ENCODE measurements at regions not wholly inside any gene's neighbourhood (a gene's known extent, or its start where the extent isn't known, plus 50 kb on each side); places are given as distances from the start of the nearest gene placed in this dataset.

DNA sequence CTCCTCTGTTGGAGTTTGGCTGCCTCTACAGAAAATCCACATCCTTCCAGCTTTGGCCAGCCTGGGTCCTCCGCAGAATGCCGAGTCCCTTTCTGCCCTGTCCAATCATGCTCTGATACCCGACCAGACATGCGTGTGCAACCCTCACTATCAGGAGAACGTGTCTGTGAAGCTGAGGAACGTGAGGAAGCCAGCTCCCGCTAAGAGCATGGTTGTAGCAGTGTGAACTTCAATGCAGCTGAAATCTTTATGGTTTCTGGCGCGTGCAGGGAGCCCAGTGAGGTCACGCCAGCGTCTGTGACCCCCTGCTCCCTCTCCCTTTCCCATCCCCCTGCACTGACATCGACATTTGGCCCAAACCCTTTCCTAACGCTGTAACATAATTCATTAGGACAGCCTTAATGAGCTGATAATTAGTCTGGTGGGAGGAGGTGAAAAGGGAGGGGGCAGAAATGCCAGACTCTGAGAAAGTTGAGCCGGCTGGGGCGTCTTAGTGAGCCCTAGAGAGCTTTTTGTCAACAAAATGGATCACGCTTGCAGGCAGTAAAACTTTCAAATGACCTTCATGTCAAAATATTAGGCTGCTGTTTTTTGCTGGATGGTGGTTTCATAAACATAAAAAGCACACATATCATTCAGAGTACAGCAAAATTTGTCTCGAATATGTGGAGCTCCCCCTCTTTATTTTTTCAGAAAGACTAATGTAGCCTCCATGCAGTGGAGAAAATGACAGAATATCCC is 423.3 kb downstream of the QKI start:
- in situ Hi-C loops (cut with MboI): no loop called here
- Histone ChIP-seq H3K9ac (no peak overlapping the region), H3K9me2 (ENCODE audit: insufficient read depth) (no peaks in the 10 kb centered on the region), H3K4me1 (ENCODE audit: insufficient read depth) (no peaks in the 10 kb centered on the region), H3K79me2 (ENCODE audit: insufficient read depth) (no peaks in the 10 kb centered on the region), H3K27ac (no peak overlapping the region), H3K27me3 (replicated peaks; ENCODE audit: insufficient read depth) (no peaks in the 10 kb centered on the region), H3K4me2 (ENCODE audit: unreplicated experiment) (no peak overlapping the region), H3K4me3 (no peak overlapping the region), H3K9me3 (ENCODE audit: low read depth) (no peaks in the 10 kb centered on the region), H3K36me3 (ENCODE audit: low read depth) (no peaks in the 10 kb centered on the region), H4K20me1 (ENCODE audit: insufficient read depth) (no peaks in the 10 kb centered on the region), H3F3A (ENCODE audit: insufficient read depth) (no peaks in the 10 kb centered on the region), H2AFZ (no peak overlapping the region)
- peak; percentile 12 for DNase-seq
- WGBS, 2 experiments (ENCODE audit: low coverage in 1 of 2, low lambda C conversion rate in 2 of 2, missing lambda C conversion rate in 2 of 2): 3% methylated on average over 17 of the region's 17 CpGs
- TF ChIP-seq EZH2phosphoT487 (IDR thresholded peaks at IDR 0.05; ENCODE audit: insufficient read depth, low read depth) (no peak), EZH2 (IDR thresholded peaks at IDR 0.05; ENCODE audit: insufficient read depth, poor library complexity, severe bottlenecking) (no peak)

DNA sequence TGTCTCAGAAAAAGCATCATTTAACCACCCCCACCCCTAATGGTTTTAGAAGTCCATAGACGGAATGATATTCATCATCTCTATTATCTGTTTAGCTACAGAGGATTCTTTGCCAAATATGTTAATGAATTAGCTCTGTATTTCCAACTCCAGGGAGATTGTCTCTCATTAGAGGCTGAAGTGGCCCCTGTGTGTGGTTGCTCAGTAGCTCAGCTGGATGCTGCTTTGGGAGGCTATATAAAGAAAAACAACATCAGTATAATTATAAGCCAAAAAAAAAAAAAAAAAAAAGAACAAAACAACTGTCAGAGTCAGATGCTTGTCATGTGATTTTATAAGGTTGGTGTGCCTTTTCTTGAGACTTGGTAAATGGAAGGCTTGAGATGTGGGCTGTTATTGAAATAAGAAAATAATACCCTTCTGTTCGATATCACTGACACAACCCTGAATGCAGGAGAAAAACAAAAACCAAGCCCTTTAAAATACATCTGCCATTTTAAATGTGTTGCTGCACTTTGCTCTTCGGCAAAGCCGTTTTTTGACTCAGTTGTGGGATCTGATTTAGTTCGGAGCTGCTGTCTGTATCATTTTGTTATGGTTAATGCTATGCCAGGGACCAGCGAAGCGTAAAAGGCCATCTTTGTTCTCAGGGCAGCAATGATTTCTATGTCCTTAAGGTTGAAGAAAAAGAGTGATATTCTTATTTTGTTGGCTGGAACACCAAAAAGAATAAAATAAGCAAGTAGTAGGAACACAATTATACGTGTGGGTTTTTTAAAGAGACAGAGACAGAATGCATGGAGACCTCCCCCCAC is 422.6 kb downstream of the QKI start:
- WGBS, 2 experiments (ENCODE audit: low coverage in 1 of 2, low lambda C conversion rate in 2 of 2, missing lambda C conversion rate in 2 of 2): 53 to 60% methylated on average over 8 of the region's 8 CpGs
- H3K4me2 ChIP-seq (ENCODE audit: unreplicated experiment): no peak overlapping the region

DNA sequence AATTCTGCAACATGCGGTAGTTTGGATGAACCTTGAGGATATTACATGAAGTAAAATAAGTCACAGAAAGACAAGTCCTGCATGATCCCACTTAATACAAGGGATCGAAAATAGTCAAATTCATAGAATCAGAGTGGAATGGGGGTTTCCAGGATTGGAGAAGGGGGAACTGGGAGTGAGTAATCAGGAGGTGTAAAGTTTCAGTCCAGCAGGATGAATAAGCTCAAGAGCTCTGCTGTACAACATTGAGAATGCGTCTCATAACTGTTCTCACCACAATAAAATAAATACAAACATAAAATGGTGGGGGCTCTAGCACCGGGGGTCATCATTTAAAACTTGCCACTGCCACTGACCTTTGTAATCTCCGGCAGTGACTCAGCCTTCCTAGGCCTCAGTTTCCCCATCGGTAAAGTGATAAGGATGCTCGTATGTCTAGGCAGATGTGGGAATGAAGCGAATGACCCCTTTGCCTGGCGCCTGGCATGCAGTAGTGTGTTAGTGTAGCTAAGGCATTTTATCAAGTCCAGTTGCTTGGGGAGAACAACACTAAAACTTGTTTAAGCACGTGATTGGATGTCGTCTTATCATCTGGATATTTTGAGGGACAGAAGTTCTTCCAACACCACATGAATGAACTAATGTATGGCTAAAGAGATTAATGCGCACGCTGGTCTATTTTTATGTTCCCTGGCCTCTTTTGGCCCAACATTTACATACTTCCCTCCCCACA is 421.1 kb downstream of the QKI start:
- in situ Hi-C loops (cut with MboI): no loop called here
- DNase-seq: no peak
- no peaks in the 10 kb centered on the region for H3K9me2 ChIP-seq (ENCODE audit: insufficient read depth)

More for the DNA sequence above, 422.6 kb downstream of the QKI start:
- H3K4me1 ChIP-seq (ENCODE audit: insufficient read depth): no peaks in the 10 kb centered on the region
- no peak overlapping the region for H3K4me3 ChIP-seq
- no peaks in the 10 kb centered on the region for H3K27me3 ChIP-seq (replicated peaks; ENCODE audit: insufficient read depth)
- in situ Hi-C loops (cut with MboI): no loop called here
- TF ChIP-seq EZH2phosphoT487 (IDR thresholded peaks at IDR 0.05; ENCODE audit: insufficient read depth, low read depth) (no peak), EZH2 (IDR thresholded peaks at IDR 0.05; ENCODE audit: insufficient read depth, poor library complexity, severe bottlenecking) (no peak)
- no peak overlapping the region for H2AFZ ChIP-seq
- H3K9me2 ChIP-seq (ENCODE audit: insufficient read depth): no peaks in the 10 kb centered on the region
- no peaks in the 10 kb centered on the region for H3K9me3 ChIP-seq (ENCODE audit: low read depth)
- DNase-seq: no peak
- no peak overlapping the region for H3K27ac ChIP-seq
- H3K79me2 ChIP-seq (ENCODE audit: insufficient read depth): no peaks in the 10 kb centered on the region
- no peaks in the 10 kb centered on the region for H3K36me3 ChIP-seq (ENCODE audit: low read depth)
- H3F3A ChIP-seq (ENCODE audit: insufficient read depth): no peaks in the 10 kb centered on the region
- H4K20me1 ChIP-seq (ENCODE audit: insufficient read depth): no peaks in the 10 kb centered on the region
- no peak overlapping the region for H3K9ac ChIP-seq

DNA sequence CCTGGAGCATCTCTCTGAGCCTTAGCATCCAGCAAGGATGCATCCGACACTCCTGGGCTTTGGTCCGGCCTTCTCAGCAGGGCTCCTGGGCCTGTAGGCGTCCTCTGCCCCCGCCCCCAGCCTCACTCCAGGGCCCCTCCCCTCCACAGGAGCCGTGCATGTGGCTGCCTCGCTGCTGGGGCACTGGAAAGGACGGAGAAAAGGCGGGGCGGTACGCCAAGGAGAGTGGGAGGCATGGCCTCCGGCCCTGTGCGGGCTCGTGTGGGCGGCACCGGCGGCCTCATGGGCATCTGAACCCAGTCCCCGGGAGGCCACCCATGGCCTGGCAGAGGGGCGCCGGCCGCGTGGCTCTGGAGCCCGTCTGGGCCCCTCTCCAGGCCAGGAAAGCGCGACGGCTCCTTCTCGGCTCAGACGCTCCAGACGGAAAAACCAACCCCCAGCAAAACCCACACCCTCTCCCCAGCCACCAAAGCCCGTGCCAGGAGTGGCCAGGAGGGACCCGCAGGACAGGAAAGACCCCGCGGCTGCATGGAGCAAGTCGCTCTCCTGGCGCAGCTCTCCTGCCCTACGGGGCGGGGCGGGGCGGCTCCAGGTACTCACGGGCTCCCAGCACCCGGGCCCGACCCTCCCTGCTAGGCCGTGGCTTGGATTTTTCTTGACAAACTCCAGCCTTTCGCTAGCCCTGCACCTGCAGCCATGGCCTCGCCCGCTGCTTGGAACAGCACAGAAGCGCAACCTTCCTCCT is 419.9 kb downstream of the QKI start:
- Histone ChIP-seq H3F3A (ENCODE audit: insufficient read depth) (no peaks in the 10 kb centered on the region), H3K9ac (no peak overlapping the region), H3K4me3 (no peak overlapping the region), H3K4me2 (ENCODE audit: unreplicated experiment) (no peak overlapping the region), H3K36me3 (ENCODE audit: low read depth) (no peaks in the 10 kb centered on the region), H3K27ac (no peak overlapping the region), H3K27me3 (replicated peaks; ENCODE audit: insufficient read depth) (no peaks in the 10 kb centered on the region), H3K9me3 (ENCODE audit: low read depth) (no peaks in the 10 kb centered on the region), H2AFZ (no peak overlapping the region), H3K9me2 (ENCODE audit: insufficient read depth) (no peaks in the 10 kb centered on the region), H3K4me1 (ENCODE audit: insufficient read depth) (no peaks in the 10 kb centered on the region), H4K20me1 (ENCODE audit: insufficient read depth) (no peaks in the 10 kb centered on the region), H3K79me2 (ENCODE audit: insufficient read depth) (no peaks in the 10 kb centered on the region)
- DNase-seq: no peak
- TF ChIP-seq EZH2 (IDR thresholded peaks at IDR 0.05; ENCODE audit: insufficient read depth, poor library complexity, severe bottlenecking) (no peak), EZH2phosphoT487 (IDR thresholded peaks at IDR 0.05; ENCODE audit: insufficient read depth, low read depth) (no peak)
- in situ Hi-C loops (cut with MboI): no loop called here
- WGBS, 2 experiments (ENCODE audit: low coverage in 1 of 2, low lambda C conversion rate in 2 of 2, missing lambda C conversion rate in 2 of 2): 79 to 86% methylated on average over 32 to 46 of the region's 46 CpGs

More for the DNA sequence above, 421.1 kb downstream of the QKI start:
- TF ChIP-seq EZH2phosphoT487 (IDR thresholded peaks at IDR 0.05; ENCODE audit: insufficient read depth, low read depth) (no peak), EZH2 (IDR thresholded peaks at IDR 0.05; ENCODE audit: insufficient read depth, poor library complexity, severe bottlenecking) (no peak)
- H3K4me3 ChIP-seq: no peak overlapping the region
- H3K9ac ChIP-seq: no peak overlapping the region
- no peaks in the 10 kb centered on the region for H3K36me3 ChIP-seq (ENCODE audit: low read depth)
- no peak overlapping the region for H3K27ac ChIP-seq
- no peaks in the 10 kb centered on the region for H3F3A ChIP-seq (ENCODE audit: insufficient read depth)
- H3K9me3 ChIP-seq (ENCODE audit: low read depth): no peaks in the 10 kb centered on the region
- no peaks in the 10 kb centered on the region for H3K4me1 ChIP-seq (ENCODE audit: insufficient read depth)
- no peak overlapping the region for H3K4me2 ChIP-seq (ENCODE audit: unreplicated experiment)
- no peaks in the 10 kb centered on the region for H3K27me3 ChIP-seq (replicated peaks; ENCODE audit: insufficient read depth)
- no peak overlapping the region for H2AFZ ChIP-seq
- 70 to 74% methylated on average over 13 of the region's 13 CpGs for WGBS, 2 experiments (ENCODE audit: low coverage in 1 of 2, low lambda C conversion rate in 2 of 2, missing lambda C conversion rate in 2 of 2)
- no peaks in the 10 kb centered on the region for H4K20me1 ChIP-seq (ENCODE audit: insufficient read depth)
- no peaks in the 10 kb centered on the region for H3K79me2 ChIP-seq (ENCODE audit: insufficient read depth)
